ENCODE measurements at regions not wholly inside any gene's neighbourhood (a gene's known extent, or its start where the extent isn't known, plus 50 kb on each side); places are given as distances from the start of the nearest gene placed in this dataset.

GRCh38 chr9:107645464-107645833, 155.9 kb upstream of the KLF4 start:
- H3K4me3 ChIP-seq (ENCODE audit: low read depth, low read length), result no peak overlapping the region
- H3K27me3 ChIP-seq (ENCODE audit: control insufficient read depth, insufficient read depth, low read length), result peaks cover 2% of the 10 kb centered on the region
- no peak for DNase-seq (ENCODE audit: low read depth)
- no peaks in the 10 kb centered on the region for H3K36me3 ChIP-seq (ENCODE audit: control insufficient read depth, insufficient read depth, low read length)
- no peak for FAIRE-seq
- TF ChIP-seq, protein P1, sequence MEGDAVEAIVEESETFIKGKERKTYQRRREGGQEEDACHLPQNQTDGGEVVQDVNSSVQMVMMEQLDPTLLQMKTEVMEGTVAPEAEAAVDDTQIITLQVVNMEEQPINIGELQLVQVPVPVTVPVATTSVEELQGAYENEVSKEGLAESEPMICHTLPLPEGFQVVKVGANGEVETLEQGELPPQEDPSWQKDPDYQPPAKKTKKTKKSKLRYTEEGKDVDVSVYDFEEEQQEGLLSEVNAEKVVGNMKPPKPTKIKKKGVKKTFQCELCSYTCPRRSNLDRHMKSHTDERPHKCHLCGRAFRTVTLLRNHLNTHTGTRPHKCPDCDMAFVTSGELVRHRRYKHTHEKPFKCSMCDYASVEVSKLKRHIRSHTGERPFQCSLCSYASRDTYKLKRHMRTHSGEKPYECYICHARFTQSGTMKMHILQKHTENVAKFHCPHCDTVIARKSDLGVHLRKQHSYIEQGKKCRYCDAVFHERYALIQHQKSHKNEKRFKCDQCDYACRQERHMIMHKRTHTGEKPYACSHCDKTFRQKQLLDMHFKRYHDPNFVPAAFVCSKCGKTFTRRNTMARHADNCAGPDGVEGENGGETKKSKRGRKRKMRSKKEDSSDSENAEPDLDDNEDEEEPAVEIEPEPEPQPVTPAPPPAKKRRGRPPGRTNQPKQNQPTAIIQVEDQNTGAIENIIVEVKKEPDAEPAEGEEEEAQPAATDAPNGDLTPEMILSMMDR (IDR thresholded peaks at IDR 0.05; ENCODE audit: insufficient read depth, low read length, severe bottlenecking), result no peak

DNA sequence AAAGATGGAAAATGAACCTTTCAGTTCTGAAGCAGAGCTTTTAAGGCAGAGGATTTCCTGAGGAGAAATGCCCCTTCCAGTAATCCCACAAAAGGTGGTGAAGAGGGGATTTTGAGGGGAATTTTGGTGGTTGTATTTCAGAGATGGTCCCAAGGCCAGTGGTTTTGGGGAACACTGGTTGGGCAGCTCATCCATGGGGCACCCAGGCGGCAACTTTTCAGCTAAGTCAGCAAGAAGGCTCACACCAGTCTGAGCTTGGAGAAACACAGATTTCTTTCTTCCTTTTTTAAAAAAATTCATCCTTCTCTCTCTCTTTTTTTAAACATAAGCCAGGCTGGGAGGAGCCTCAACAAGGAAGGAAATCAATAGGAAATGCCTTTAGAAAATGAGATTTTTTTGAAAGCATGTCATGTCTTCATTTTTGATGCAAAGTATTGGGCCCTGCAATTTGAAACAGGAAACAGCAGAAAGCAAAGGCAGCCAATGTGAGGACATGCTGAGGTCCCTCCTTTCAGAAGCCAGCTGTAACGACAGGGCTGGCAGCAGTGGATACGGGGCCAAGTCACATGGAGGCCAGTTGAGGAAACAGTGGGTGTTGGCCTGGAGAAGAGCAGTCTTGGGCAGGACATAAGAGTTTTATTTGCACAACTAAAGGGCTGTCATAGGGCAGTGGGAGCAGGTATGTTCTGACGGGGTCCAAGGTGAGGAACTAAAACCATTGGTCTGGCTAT, 155.3 kb upstream of the KLF4 start:
- Histone ChIP-seq H3K27me3 (ENCODE audit: control insufficient read depth, insufficient read depth, low read length) (no peaks in the 10 kb centered on the region), H3K4me3 (ENCODE audit: low read depth, low read length) (no peak overlapping the region), H3K36me3 (ENCODE audit: control insufficient read depth, insufficient read depth, low read length) (no peaks in the 10 kb centered on the region)
- no peak for DNase-seq (ENCODE audit: low read depth)
- TF ChIP-seq, protein P1 (IDR thresholded peaks at IDR 0.05; ENCODE audit: insufficient read depth, low read length, severe bottlenecking), result no peak
- no peak for FAIRE-seq

DNA sequence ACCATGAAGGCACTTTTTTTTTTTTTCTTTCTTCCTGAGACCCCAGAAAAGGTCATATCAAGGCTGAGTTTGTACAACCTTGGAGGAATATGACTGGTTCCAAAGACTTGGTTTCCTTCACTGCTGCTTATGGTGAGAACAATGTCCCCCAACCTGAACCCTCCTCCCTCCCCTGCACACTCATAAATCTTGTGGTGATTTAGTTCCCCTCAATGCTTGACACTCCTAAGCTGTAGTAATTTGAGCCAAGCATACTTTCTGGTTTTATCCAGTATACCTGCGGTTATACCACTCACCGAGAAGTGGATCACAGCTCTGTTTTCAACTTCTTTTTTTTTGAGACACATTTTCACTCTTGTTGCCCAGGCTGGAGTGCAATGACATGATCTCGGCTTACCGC, 149.9 kb upstream of the KLF4 start:
- no peaks in the 10 kb centered on the region for H3K36me3 ChIP-seq (ENCODE audit: control insufficient read depth, insufficient read depth, low read length)
- no peak overlapping the region for H3K4me3 ChIP-seq (ENCODE audit: low read depth, low read length)
- no peaks in the 10 kb centered on the region for H3K27me3 ChIP-seq (ENCODE audit: control insufficient read depth, insufficient read depth, low read length)
- FAIRE-seq (no peak), DNase-seq (ENCODE audit: low read depth) (no peak)
- TF ChIP-seq, protein P1 (IDR thresholded peaks at IDR 0.05; ENCODE audit: insufficient read depth, low read length, severe bottlenecking), result no peak

GRCh38 chr9:107638521-107639310, 149.1 kb upstream of the KLF4 start:
- Histone ChIP-seq H3K4me3 (ENCODE audit: low read depth, low read length) (no peak overlapping the region), H3K36me3 (ENCODE audit: control insufficient read depth, insufficient read depth, low read length) (no peaks in the 10 kb centered on the region), H3K27me3 (ENCODE audit: control insufficient read depth, insufficient read depth, low read length) (no peaks in the 10 kb centered on the region)
- FAIRE-seq, result no peak
- DNase-seq (ENCODE audit: low read depth), result no peak
- TF ChIP-seq, protein P1 (IDR thresholded peaks at IDR 0.05; ENCODE audit: insufficient read depth, low read length, severe bottlenecking), result no peak

DNA sequence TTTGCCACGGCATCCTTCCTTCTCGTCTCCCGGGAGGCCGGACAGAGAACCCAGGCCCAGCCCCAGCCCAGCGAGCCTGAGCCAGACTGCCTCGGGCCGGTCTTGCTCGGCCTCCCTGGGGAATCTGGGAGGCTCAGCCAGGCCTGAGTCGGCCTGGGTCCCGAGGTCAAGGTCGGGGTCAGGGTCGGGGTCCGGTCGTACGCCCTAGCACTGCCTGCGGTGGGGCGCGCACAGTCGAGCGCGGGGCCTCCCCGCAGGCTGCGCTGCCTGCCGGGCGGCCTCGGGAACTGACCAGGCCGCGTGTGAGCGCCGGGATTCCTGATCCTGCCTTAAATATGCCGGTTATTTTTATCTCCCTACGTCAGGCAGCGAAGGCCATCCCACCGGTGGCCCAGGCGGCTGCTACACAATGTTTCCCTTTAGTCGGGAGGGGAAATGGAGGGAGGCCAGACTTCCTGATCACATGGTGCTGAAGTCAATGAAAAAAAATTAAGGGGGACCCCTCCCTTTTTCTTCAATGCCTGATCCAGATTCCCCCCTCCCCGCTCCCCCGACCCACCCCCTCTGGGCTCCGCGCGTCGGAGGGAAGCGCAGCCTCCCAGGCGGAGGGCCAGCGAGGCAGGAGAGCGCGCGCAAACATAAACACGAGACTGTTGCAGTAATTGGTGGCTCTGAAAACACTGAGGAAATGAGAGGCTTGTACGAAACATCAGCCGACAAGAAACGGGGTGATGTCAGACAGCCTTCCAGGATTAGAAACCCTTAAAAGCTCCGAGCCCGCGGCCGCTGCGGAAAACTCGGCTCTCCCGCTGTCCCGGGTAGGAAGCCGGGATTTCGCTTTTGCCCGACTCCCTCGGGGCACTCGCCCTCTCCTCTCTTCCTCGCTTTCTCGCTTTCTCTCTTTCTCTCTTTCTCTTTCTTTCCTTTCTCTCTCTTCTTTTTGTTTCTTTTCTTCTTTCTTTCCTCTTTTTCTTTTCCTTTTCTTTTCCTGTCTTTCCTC, 148.2 kb upstream of the KLF4 start:
- DNase-seq (ENCODE audit: low read depth) (peak; percentile 54), FAIRE-seq (no peak)
- Histone ChIP-seq H3K27me3 (ENCODE audit: control insufficient read depth, insufficient read depth, low read length) (no peaks in the 10 kb centered on the region), H3K36me3 (ENCODE audit: control insufficient read depth, insufficient read depth, low read length) (no peaks in the 10 kb centered on the region), H3K4me3 (ENCODE audit: low read depth, low read length) (peak overlapping the region; percentile 37)
- TF ChIP-seq, protein P1 (IDR thresholded peaks at IDR 0.05; ENCODE audit: insufficient read depth, low read length, severe bottlenecking), result no peak

Measured in bronchial epithelial cell (primary cell).